ENCODE measurements at regions not wholly inside any gene's neighbourhood (a gene's known extent, or its start where the extent isn't known, plus 50 kb on each side); places are given as distances from the start of the nearest gene placed in this dataset.

GRCh38 chr2:153780241-153780640 is 91.5 kb upstream of the GALNT13 start:
- TF ChIP-seq CTCF (IDR thresholded peaks at IDR 0.05 in 2 of 3, conservative IDR thresholded peaks at IDR 0.05 in 1 of 3; ENCODE audit: control insufficient read depth in 2 of 3, extremely low read depth in 1 of 3, insufficient read depth in 1 of 3, low read depth in 3 of 3, low read length in 3 of 3) (no peak), GABPA (IDR thresholded peaks at IDR 0.05; ENCODE audit: low read depth) (no peak)
